ENCODE measurements at regions not wholly inside any gene's neighbourhood (a gene's known extent, or its start where the extent isn't known, plus 50 kb on each side); places are given as distances from the start of the nearest gene placed in this dataset.

DNA sequence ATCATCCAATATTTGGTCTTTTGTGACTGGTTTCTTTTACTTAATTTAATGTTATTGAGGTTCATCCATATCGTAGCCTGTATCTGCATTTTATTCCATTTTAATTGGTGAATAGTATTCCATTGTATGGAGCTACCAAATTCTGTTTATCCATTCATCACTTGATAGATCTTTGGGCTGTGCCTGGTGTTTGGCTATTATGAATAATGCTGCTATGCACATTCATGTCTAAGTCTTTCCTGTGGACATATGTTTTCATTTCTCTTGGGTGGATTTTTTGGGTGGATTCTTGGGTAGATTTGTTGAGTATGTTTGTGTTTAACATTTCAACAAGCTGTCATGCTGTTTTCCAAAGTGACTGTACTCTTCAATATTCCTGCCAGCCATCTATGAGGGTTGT lies 52.5 kb upstream of the NEDD4L start:
- DNase-seq (ENCODE audit: low read depth), result no peak

GRCh38 chr18:57989536-57989935 lies 54.5 kb upstream of the NEDD4L start:
- no peak for DNase-seq (ENCODE audit: low read depth)

- DNase-seq (ENCODE audit: low read depth), result no peak
Observed at GRCh38 chr18:57984490-57985115, 59.4 kb upstream of the NEDD4L start.

DNA sequence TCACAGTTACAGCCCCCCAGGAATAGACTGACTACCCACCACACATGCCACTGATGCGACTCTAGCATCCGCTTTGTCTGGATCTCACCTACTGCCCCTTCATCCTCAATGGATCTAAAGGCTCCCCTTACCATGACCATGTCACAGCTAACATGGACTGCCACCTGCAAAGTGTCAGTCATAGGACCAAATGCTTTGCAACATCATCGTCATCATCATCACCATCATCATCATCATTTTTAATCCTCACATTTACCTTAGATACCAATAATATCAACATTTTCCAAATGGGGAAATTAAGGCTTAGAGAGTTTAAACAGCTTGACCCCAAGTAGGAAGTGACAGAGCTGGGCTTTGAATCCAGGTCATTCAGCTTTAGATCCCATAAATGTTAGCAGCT lies 60.1 kb upstream of the NEDD4L start:
- no peak for DNase-seq (ENCODE audit: low read depth)

- no peak for DNase-seq (ENCODE audit: low read depth)
Observed at GRCh38 chr18:57983472-57983871, 60.6 kb upstream of the NEDD4L start.

- no peak for DNase-seq (ENCODE audit: low read depth)
Observed at GRCh38 chr18:57982372-57983021, 61.5 kb upstream of the NEDD4L start.

DNA sequence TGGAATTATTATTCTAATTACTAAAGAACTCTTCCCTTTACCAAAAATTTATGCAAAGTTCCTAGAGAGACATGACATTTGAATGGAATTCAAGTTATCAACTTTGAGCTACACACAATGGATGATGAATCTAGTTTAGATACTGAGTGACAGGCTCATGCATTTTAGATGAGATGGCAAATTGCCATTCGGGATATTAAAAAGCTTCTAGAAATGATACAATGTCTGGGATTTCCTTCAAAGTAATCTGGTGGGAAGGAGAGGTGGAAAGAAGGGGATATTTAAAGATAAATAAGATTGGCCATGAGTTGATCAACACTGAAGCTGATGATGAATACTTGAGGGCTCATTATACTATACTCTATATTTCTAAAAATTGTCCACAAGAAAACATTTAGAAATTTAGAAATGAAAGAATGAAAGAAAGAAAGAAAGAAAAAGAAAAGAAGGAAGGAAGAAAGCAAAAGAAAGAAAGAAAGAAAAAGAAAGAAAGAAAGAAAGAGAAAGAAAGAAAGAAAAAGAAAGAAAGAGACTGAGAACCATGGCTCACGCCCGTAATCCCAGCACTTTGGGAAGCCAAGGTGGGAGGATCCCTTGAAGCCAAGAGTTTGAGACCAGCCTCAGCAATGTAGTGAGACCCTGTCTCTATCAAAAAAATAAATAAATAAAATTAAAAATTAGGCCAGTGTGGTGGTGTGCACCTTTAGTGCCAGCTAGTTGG lies 62.6 kb upstream of the NEDD4L start:
- no peak for DNase-seq (ENCODE audit: low read depth)

- DNase-seq (ENCODE audit: low read depth), result no peak
Observed at GRCh38 chr18:57980573-57981307, 63.3 kb upstream of the NEDD4L start.

DNA sequence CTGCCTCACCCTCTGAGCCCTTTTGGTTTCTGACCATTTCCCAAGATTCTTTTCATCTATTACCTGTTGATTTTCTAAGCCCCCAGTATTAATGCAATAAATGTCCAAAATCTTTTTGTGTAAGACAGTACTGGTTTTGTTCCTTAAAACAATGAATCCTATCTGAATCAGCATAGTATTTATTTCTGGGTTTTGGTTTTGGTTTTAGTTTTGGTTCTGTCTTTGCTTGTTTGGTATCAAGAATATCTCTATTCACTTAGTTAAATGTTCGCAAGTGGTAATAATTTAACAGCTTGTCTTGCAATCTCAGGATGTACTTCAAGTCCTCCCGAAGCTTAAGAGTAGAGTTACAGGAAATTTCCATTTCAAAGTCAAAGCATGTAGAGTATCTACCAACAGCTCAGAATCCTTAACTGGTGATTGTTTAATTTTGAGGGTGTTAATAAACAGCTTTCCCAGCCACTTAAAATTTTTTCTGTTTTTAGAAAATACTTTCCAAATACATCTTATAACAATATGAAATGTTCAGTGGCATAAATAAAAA lies 67.7 kb upstream of the NEDD4L start:
- DNase-seq (ENCODE audit: low read depth), result no peak

DNA sequence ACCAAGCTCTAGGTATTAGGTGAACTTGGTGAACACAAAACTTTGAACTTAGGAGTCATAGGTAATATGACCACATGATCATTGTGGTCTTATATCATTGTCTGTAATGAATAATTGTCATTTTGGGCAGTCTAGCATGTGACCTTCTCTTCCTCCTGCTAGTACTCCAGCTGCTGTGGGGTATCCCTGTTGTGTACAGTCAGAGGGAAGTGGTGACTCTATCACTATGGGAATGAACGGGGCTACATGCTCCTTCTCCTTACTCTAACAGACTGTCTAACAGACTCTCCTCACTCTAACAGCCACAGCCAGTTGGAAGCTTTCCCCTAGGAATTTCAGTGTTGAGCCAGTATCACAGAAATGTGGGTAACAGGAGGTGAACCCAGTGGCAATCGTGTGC lies 68.2 kb upstream of the NEDD4L start:
- DNase-seq (ENCODE audit: low read depth), result no peak

DNA sequence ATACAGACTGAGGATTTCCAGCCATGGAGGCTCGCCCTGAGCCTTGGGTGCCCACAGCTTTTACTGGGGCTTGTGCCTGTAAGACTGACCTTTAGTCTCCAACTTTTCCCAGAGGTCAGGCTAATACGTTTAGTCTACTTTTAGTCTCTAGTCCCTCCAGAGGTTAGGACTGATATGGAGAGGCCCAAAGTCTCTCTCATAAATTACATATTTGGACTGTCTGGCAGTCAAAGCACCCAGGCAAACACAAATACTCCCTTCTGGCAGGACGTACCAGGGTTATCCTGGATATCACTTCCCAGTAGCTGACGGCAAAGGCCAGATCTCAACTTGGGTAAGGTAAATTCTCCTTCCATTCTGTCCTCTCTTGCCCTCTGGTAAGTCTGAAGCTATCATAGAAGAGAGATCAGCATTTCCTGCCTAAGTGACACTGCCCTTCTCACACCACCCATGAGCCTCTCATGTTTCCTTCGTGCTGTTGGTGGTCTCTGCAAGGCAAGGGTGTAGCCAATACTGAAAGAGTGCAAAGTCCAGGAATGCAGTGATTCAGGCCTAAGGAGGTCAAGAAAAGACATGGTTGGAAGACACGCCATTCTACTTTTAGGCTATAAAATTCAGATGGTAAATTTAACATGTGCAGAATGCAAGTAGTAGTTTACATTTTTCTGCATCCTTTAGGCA lies 69.3 kb upstream of the NEDD4L start:
- no peak for DNase-seq (ENCODE audit: low read depth)

DNA sequence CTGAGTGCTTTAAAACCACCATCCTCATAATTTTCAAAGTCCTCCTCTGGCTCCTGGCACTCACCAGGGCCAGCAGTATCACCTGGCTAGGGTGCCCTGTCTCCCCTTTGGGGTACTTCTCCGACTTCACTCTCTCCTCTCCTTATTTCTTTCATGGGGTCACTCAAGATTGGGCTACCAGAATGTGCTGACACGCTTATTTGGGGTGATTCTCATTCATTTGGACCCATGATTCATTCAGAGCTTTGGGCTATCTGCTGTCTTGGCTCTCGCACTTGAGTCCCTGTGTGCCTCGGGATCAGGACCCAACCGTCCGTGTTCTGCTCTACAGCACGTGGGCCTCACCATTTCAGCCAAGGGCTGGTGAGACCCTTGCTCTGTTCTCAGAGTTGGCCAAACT lies 70.1 kb upstream of the NEDD4L start:
- no peak for DNase-seq (ENCODE audit: low read depth)

DNA sequence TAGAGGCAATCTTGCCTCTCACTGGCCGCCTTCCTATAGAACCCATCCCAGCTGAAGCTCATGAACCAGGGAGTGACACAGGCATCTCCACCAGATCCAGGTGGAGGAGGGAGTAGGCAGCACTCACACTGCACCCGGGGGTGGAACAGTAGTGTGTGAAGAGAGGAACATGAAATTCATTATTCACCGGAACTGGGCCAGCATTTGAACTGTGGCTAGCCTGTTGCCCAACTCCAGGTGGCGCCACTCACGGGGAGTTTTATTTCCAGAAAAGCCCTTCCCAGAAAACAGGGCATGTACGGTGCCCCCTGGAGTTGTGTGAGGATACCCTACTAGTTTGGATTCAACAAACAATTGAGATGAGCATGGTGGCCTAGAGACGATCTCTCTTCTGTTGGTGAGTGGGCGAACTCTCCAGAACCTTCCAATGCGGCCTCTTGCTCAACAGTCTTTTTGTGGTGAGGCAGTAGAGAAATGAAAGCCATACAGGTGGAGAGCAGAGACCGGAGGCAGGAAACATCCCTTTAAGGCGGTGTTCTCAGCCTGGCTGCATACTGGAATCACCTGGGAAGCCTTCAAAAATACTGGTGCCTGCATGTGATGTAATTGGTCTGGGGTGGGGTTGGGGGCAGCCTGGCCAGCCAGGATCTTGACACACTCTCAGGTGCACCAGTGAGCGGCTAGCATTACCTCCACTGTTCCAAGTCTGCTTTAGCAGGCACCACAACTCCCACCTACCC lies 73.5 kb upstream of the NEDD4L start:
- DNase-seq (ENCODE audit: low read depth), result no peak

DNA sequence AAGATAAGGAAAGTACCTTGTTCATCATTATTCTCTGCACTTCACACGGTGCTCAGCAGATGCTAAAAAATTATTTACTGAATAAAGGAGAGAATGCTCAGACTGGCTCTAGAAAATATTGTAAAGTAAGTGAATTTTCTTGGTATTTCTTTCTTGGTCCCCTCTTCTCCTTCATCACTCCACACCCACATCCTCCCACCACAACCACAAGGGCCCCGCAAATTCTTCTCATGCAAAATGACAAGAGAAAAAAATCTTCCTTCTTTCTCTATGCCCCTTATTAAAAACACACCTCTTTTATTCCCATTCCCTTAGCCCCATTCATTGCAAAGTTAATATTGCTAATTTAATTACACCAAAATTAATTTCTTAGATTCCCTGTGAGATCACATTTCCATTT lies 74.2 kb upstream of the NEDD4L start:
- DNase-seq (ENCODE audit: low read depth), result no peak

DNA sequence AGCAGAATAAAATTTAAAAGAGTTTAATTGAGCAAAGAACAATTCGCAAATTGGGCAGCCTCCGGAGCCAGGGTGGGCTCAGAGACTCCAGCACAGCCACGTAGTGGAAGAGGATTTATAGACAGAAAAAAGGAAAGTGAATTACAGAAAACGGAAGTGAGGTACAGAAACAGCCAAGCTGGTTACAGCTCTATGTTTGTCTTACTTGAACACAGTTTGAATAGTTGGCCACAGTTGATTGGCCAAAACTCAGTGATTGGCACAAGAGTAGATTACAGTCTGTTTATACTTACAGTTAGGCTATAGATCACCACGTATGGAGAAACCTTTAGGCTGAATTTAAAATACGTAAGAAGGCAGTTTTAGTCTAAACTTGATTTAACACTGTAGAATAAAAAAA lies 78.8 kb upstream of the NEDD4L start:
- no peak for DNase-seq (ENCODE audit: low read depth)

GRCh38 chr18:57961876-57962505 lies 82.0 kb upstream of the NEDD4L start:
- no peak for DNase-seq (ENCODE audit: low read depth)

GRCh38 chr18:57961411-57961810 lies 82.6 kb upstream of the NEDD4L start:
- no peak for DNase-seq (ENCODE audit: low read depth)

DNA sequence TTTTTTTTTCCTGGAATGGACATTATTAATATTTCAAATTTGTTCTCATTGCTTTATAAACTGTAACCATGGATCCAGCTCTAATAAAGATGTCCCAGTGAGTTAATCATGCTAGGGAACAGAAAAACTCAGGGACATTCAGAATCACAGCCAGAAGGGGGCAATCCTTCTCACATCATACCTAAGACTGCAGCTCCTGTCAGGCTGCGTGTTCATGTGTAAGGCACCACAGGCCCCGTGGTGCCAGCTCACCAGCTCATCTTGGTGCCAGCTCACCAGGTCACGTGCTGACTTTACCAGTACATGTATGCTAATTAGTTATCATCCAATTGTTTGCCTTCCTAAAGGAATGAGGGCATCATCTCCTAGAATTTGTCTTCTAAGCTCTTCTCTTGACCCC lies 84.7 kb upstream of the NEDD4L start:
- no peak for DNase-seq (ENCODE audit: low read depth)

- DNase-seq (ENCODE audit: low read depth), result no peak
Observed at GRCh38 chr18:57957210-57957609, 86.8 kb upstream of the NEDD4L start.

- no peak for DNase-seq (ENCODE audit: low read depth)
Observed at GRCh38 chr18:57956491-57956890, 87.5 kb upstream of the NEDD4L start.

DNA sequence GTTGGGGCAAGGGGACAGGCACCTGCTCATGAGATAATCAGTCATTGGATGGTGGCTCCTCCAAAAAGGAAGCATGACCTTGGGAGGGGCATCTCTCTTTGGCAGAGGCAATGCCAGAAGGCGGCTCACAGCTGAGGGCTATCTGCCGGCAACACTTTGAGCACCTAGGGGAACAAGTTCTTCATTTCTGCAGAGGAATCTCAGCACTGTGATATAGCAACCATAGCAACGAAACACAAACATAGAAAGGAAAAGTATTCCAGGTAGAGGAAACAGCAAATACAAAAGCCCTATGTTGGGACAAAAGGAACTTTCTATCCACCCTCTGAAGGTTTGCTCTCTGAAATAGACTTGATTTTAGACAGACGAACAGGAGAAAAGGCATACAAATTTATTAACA lies 89.1 kb upstream of the NEDD4L start:
- no peak for DNase-seq (ENCODE audit: low read depth)

Measured in stimulated activated CD8-positive, alpha-beta memory T cell treated with anti-CD3 and anti-CD28 coated beads, Interleukin-4, amount 100 ng/mL, for 24 hours (primary cell).